ENCODE measurements at regions not wholly inside any gene's neighbourhood (a gene's known extent, or its start where the extent isn't known, plus 50 kb on each side); places are given as distances from the start of the nearest gene placed in this dataset.

GRCh38 chr13:112252804-112253590, 123.2 kb upstream of the SPACA7 start:
- no peaks in the 10 kb centered on the region for H3K4me1 ChIP-seq (ENCODE audit: control insufficient read depth, extremely low read depth, insufficient read depth, low read length)
- no peak for FAIRE-seq
- H4K20me1 ChIP-seq (replicated peaks; ENCODE audit: control insufficient read depth, extremely low read depth, insufficient read depth, low read length): no peaks in the 10 kb centered on the region
- no peak overlapping the region for H3K9ac ChIP-seq (replicated peaks; ENCODE audit: extremely low read depth, insufficient read depth, low read length)
- H3K27me3 ChIP-seq (ENCODE audit: control insufficient read depth in 2 of 2, insufficient read depth in 2 of 2, low read length in 2 of 2): no peaks in the 10 kb centered on the region
- no peaks in the 10 kb centered on the region for H3K9me3 ChIP-seq (replicated peaks; ENCODE audit: control insufficient read depth, insufficient read depth, low read length)
- no peak for DNase-seq (ENCODE audit: low read depth, low spot score)
- no peaks in the 10 kb centered on the region for H3K36me3 ChIP-seq (ENCODE audit: control insufficient read depth in 2 of 2, extremely low read depth in 1 of 2, insufficient read depth in 2 of 2, low read length in 2 of 2)
- ChIA-PET CTCF (no interaction called here), POLR2A (no interaction called here)
- dilution Hi-C loops (cut with MboI; ENCODE audit: extremely low pct_ligation_motif_present, low sequenced_read_pairs): no loop called here
- H3K4me3 ChIP-seq (replicated peaks in 1 of 3; ENCODE audit: insufficient read depth in 1 of 3, low read depth in 1 of 3, low read length in 3 of 3): no peak overlapping the region
- TF ChIP-seq MAX (IDR thresholded peaks at IDR 0.05; ENCODE audit: insufficient read depth, insufficient read length) (no peak), FOS (IDR thresholded peaks at IDR 0.05; ENCODE audit: borderline replicate concordance, insufficient read depth, low read length) (no peak), JUN (IDR thresholded peaks at IDR 0.05; ENCODE audit: borderline replicate concordance, insufficient read depth, insufficient read length, low read depth) (no peak), EZH2 (IDR thresholded peaks at IDR 0.05; ENCODE audit: borderline replicate concordance, low read depth, low read length, severe bottlenecking) (no peak), POLR2AphosphoS5 (IDR thresholded peaks at IDR 0.05; ENCODE audit: insufficient read depth, low read depth, low read length) (no peak), GATA2 (IDR thresholded peaks at IDR 0.05; ENCODE audit: insufficient read depth, insufficient read length, low read depth, low read length) (no peak), MYC (IDR thresholded peaks at IDR 0.05; ENCODE audit: low read depth, low read length) (no peak), CTCF (IDR thresholded peaks at IDR 0.05; ENCODE audit: extremely low read depth in 1 of 2, insufficient read depth in 1 of 2, low read depth in 1 of 2, low read length in 2 of 2) (no peak), POLR2A (IDR thresholded peaks at IDR 0.05; ENCODE audit: low read depth, low read length) (no peak)
- intact Hi-C loops (cut with micrococcal nuclease): no loop called here
- no peak overlapping the region for H3K4me2 ChIP-seq (ENCODE audit: insufficient read depth, low read length)
- no peaks in the 10 kb centered on the region for H3K79me2 ChIP-seq (ENCODE audit: control insufficient read depth, insufficient read depth, low read length)
- no peak overlapping the region for H2AFZ ChIP-seq (ENCODE audit: low read depth, low read length)
- H3K27ac ChIP-seq (ENCODE audit: insufficient read depth, low read depth, low read length): no peak overlapping the region
- no TSS peak for BruUV-seq (replicated peaks)
- no peaks in the 10 kb centered on the region for H3K9me1 ChIP-seq (replicated peaks; ENCODE audit: control insufficient read depth, extremely low read depth, insufficient read depth, low read length)
